ENCODE measurements at regions not wholly inside any gene's neighbourhood (a gene's known extent, or its start where the extent isn't known, plus 50 kb on each side); places are given as distances from the start of the nearest gene placed in this dataset.

DNA sequence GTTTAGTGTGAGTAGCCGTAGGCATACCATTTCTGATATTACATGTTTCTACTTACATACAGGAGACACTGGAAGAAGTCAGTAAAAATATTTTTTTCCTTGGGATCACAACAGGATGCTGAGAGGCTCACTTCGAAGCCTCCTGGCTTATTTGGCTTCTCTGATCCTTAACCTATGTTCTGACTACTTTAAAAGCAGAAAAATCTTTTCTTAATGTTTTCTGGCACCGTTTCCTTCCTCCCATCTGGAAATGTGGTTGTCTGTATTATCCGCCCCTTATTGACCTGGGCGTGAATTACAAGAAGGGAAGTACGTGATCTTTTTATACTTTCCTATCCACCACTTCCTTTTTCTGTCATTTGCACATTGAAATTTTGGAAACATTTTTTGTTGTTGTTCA lies 379.6 kb downstream of the COL12A1 start:
- Histone ChIP-seq H3K9me3 (peaks cover 0 to 26% (median 16%) of the 10 kb centered on the region in 8 donors), H3K27me3 (replicated peaks in 1 of 7) (no peaks in the 10 kb centered on the region), H3K27ac (no peak overlapping the region), H3K4me3 (no peak overlapping the region), H3K36me3 (no peaks in the 10 kb centered on the region), H3K4me1 (no peaks in the 10 kb centered on the region)
- 24 to 31% (median 29%) methylated on average over 6 of the region's 6 CpGs for whole genome bisulfite sequencing, 5 donors
- no peak for DNase-seq
- intact Hi-C loops (cut with DNase I; ENCODE audit: low total_unique reads), result no loop called here
- TF ChIP-seq POLR2AphosphoS5 (IDR thresholded peaks at IDR 0.05) (no peak), POLR2A (IDR thresholded peaks at IDR 0.05) (no peak)

DNA sequence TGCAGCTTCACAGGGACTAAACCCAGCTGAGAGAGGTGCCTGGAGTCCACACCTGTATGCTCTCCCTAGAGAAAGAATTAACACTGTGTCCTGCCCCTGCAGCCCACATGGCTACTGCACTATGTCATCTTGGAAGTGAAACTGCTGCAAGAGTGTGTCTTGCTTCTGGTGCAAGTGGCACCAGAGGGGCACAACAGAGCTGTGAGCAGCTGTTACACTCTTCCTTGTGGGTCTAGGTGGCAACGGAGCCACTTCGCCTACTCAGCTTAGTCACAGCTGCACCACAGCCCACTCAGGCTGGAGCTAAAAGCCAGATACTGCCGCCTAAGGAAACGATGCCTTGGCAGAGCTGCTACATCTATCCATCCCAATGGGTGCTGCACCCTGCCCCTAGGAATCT lies 391.4 kb downstream of the COL12A1 start:
- intact Hi-C loops (cut with DNase I; ENCODE audit: low total_unique reads), result no loop called here
- no peak for DNase-seq

DNA sequence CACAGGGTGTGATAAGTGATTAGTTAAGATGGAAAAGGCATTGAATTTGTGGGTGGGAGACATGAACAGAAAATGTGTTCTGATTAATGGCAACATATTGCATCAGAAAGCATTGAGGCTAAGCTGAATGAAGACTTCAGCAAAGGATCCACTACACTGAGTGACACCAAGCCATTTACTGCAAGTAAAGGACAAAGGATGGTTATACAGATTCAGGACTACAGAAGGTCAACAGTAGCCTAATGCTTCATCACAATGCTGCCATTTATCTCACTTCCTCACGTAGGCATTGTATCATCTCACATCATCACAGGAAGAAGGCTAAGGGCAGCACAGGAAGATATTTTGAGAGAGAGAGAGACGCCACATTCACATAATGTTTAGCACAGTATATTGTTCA lies 398.2 kb downstream of the COL12A1 start:
- H3K4me1 ChIP-seq, result no peaks in the 10 kb centered on the region
- 71 to 85% (median 74%) methylated on average over 2 of the region's 2 CpGs for WGBS, 5 donors

More for the DNA sequence above, 391.4 kb downstream of the COL12A1 start:
- Histone ChIP-seq H3K27ac (no peak overlapping the region), H3K4me1 (no peaks in the 10 kb centered on the region), H3K9me3 (peaks cover 0 to 42% (median 25%) of the 10 kb centered on the region in 8 donors), H3K27me3 (replicated peaks in 1 of 7) (no peaks in the 10 kb centered on the region), H3K36me3 (no peaks in the 10 kb centered on the region), H3K4me3 (no peak overlapping the region)
- no peak for TF ChIP-seq POLR2AphosphoS5 (IDR thresholded peaks at IDR 0.05)
- no peak for TF ChIP-seq POLR2A (IDR thresholded peaks at IDR 0.05)
- 80 to 91% (median 88%) methylated on average over 2 to 4 of the region's 4 CpGs for WGBS, 5 donors

DNA sequence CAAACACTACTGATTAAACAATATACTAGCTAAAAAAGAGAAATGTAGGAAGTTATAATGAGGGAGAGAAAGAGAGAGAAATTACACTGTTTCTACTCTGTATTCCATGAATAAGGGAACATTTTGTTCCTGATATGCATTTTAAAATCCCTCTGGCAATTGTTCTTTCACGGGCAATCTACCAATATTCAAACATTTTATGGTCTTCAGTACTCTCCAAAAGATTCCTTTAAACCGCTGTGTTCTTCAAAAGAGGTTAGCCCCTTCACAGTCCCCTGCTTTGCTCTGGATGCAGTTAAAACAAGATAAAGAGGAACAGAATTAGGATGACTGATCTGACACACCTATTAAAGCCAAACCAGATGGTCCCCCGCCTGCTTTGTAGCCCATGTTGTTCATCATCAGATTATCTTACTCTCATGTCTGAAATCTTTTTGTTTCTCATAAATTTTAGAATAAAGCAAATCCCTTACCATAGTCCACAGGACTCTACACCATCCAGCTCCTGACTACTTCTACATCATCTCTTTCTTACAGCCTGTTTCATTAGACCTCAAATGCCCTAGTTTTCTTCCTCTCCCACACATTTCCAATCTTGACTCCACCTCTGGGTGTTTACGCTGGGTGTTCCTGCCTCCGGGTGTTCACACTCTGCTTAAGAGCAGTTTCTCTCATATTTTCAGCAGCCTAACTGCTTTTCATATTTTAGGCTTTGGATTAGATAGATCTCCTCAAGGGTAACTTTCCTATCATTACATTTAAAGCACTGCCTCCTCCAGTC lies 399.7 kb downstream of the COL12A1 start:
- Histone ChIP-seq H3K27me3 (replicated peaks in 1 of 7) (no peaks in the 10 kb centered on the region), H3K27ac (no peak overlapping the region), H3K36me3 (no peaks in the 10 kb centered on the region), H3K4me3 (no peak overlapping the region), H3K9me3 (peaks cover 0 to 13% (median 6%) of the 10 kb centered on the region in 8 donors), H3K4me1 (no peaks in the 10 kb centered on the region)
- DNase-seq, result no peak
- intact Hi-C loops (cut with DNase I; ENCODE audit: low total_unique reads), result no loop called here
- no peak for TF ChIP-seq POLR2AphosphoS5 (IDR thresholded peaks at IDR 0.05)
- TF ChIP-seq POLR2A (IDR thresholded peaks at IDR 0.05), result no peak
- TF ChIP-seq, protein P1, sequence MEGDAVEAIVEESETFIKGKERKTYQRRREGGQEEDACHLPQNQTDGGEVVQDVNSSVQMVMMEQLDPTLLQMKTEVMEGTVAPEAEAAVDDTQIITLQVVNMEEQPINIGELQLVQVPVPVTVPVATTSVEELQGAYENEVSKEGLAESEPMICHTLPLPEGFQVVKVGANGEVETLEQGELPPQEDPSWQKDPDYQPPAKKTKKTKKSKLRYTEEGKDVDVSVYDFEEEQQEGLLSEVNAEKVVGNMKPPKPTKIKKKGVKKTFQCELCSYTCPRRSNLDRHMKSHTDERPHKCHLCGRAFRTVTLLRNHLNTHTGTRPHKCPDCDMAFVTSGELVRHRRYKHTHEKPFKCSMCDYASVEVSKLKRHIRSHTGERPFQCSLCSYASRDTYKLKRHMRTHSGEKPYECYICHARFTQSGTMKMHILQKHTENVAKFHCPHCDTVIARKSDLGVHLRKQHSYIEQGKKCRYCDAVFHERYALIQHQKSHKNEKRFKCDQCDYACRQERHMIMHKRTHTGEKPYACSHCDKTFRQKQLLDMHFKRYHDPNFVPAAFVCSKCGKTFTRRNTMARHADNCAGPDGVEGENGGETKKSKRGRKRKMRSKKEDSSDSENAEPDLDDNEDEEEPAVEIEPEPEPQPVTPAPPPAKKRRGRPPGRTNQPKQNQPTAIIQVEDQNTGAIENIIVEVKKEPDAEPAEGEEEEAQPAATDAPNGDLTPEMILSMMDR (IDR thresholded peaks at IDR 0.05 in 8 of 11, conservative IDR thresholded peaks at IDR 0.05 in 3 of 11), result no peak
- WGBS, 5 donors, result 62 to 83% (median 71%) methylated on average over 5 of the region's 5 CpGs

More for the DNA sequence above, 398.2 kb downstream of the COL12A1 start:
- Histone ChIP-seq H3K27me3 (replicated peaks in 1 of 7) (no peaks in the 10 kb centered on the region), H3K4me3 (no peak overlapping the region), H3K27ac (no peak overlapping the region), H3K9me3 (peaks cover 0 to 6% (median 0%) of the 10 kb centered on the region in 8 donors), H3K36me3 (no peaks in the 10 kb centered on the region)
- intact Hi-C loops (cut with DNase I; ENCODE audit: low total_unique reads), result no loop called here
- no peak for DNase-seq
- TF ChIP-seq, protein P1 (IDR thresholded peaks at IDR 0.05 in 8 of 11, conservative IDR thresholded peaks at IDR 0.05 in 3 of 11), result no peak
- TF ChIP-seq POLR2A (IDR thresholded peaks at IDR 0.05), result no peak
- TF ChIP-seq POLR2AphosphoS5 (IDR thresholded peaks at IDR 0.05), result no peak

DNA sequence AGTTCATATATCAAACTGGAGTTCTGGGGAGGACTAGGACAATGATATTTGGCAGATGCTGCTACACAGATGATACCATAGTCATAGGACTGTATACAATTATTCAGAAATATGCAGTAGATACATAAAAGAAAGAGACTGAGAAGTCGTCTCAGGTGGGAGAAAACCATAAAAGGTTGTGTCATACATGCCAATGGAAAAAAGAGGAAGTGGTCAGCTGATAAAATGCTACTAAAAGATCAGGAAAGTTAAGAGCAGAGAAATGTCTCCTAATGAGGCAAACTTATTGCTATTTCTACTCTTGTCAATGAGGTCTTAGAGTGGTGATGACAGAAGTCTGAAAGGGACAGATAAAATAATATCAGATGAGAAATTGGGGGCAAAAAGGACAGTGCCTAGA lies 407.6 kb downstream of the COL12A1 start:
- 24 to 36% (median 33%) methylated on average over 1 of the region's 1 CpG for WGBS, 5 donors
- H3K4me1 ChIP-seq, result no peaks in the 10 kb centered on the region
- H3K36me3 ChIP-seq, result no peaks in the 10 kb centered on the region
- intact Hi-C loops (cut with DNase I; ENCODE audit: low total_unique reads), result no loop called here
- H3K27ac ChIP-seq, result no peak overlapping the region
- TF ChIP-seq POLR2A (IDR thresholded peaks at IDR 0.05), result no peak
- TF ChIP-seq POLR2AphosphoS5 (IDR thresholded peaks at IDR 0.05), result no peak
- TF ChIP-seq, protein P1 (IDR thresholded peaks at IDR 0.05 in 8 of 11, conservative IDR thresholded peaks at IDR 0.05 in 3 of 11), result no peak
- no peak for DNase-seq
- H3K4me3 ChIP-seq, result no peak overlapping the region
- H3K27me3 ChIP-seq (replicated peaks in 1 of 7), result no peaks in the 10 kb centered on the region
- H3K9me3 ChIP-seq, result peaks cover 0 to 39% (median 23%) of the 10 kb centered on the region in 8 donors
